WTC11 (cell line): ENCODE measurements at regions not wholly inside any gene's neighbourhood (a gene's known extent, or its start where the extent isn't known, plus 50 kb on each side); places are given as distances from the start of the nearest gene placed in this dataset.

Experiments
- ATAC-seq: fragments of 200-7000 bp; cut with Tn5 transposase; 2 replicates; pipeline ENCODE4 v1.10.0; 2021; ENCODE audit warnings: mild to moderate bottlenecking, moderate library complexity
- CTCF ChIA-PET: fragments of 300-600 bp; sonication (Branson Sonifier 250); formaldehyde crosslinking; loops from one replicate; lab custom pipeline; 2021; ENCODE audit warnings: antibody characterized with exemption; lab: Charles Lee
- POLR2A ChIA-PET: fragments of 350-600 bp; sonication (Branson Sonifier 250); formaldehyde crosslinking; loops from one replicate; lab custom pipeline; 2021; ENCODE audit warnings: antibody characterized with exemption; lab: Charles Lee
- DNase-seq: peaks from one replicate; pipeline ENCODE4 v3.0.0; 2021; ENCODE audit warnings: low spot score
- H3K27ac Mint-ChIP-seq: 2 replicates; pipeline ENCODE4 v1.8.0; 2021; ENCODE audit warnings: mixed read lengths
- H3K27me3 Mint-ChIP-seq: 2 replicates; pipeline ENCODE4 v1.8.0; 2021; ENCODE audit warnings: low read depth, mild to moderate bottlenecking, moderate library complexity, mixed read lengths
- H3K36me3 Mint-ChIP-seq: 2 replicates; pipeline ENCODE4 v1.8.0; 2021; ENCODE audit warnings: mixed read lengths
- H3K4me1 Mint-ChIP-seq: 2 replicates; pipeline ENCODE4 v1.8.0; 2022; ENCODE audit warnings: mixed read lengths
- H3K4me3 Mint-ChIP-seq: 2 replicates; pipeline ENCODE4 v1.8.0; 2021; ENCODE audit warnings: mild to moderate bottlenecking, moderate library complexity, mixed read lengths
- H3K9me3 Mint-ChIP-seq: 2 replicates; pipeline ENCODE4 v1.8.0; 2021; ENCODE audit warnings: mixed read lengths
- CREM ChIP-seq: sonication (generic); formaldehyde crosslinking; IDR thresholded peaks from 2 replicates; pipeline ENCODE4 v1.8.1; 2022; ENCODE audit warnings: mild to moderate bottlenecking, missing genetic modification reagents, moderate library complexity
- ELF4 ChIP-seq: sonication (generic); formaldehyde crosslinking; IDR thresholded peaks from 2 replicates; pipeline ENCODE4 v1.8.1; 2022; ENCODE audit warnings: low read depth, mild to moderate bottlenecking, moderate library complexity, missing genetic modification reagents
- IRF2 ChIP-seq: sonication (generic); formaldehyde crosslinking; IDR thresholded peaks from 2 replicates; pipeline ENCODE4 v1.8.0; 2022; ENCODE audit warnings: low read depth, missing genetic modification reagents, borderline replicate concordance
- JUN ChIP-seq: sonication (generic); formaldehyde crosslinking; IDR thresholded peaks from 2 replicates; pipeline ENCODE4 v1.8.0; 2023; ENCODE audit warnings: mild to moderate bottlenecking, missing genetic modification reagents
- NFATC4 ChIP-seq: fragments of 250-450 bp; sonication (Bioruptor Pico); IDR thresholded peaks from 2 replicates; pipeline ENCODE4 v1.9.0; 2021; ENCODE audit warnings: mild to moderate bottlenecking
- NFE2L1 ChIP-seq: sonication (generic); formaldehyde crosslinking; IDR thresholded peaks from 2 replicates; pipeline ENCODE4 v1.8.1; 2023; ENCODE audit warnings: missing genetic modification reagents
- PRRX2 ChIP-seq: fragments of 250-450 bp; sonication (Bioruptor Pico); IDR thresholded peaks from 2 replicates; pipeline ENCODE4 v1.8.0; 2021; ENCODE audit warnings: mild to moderate bottlenecking
- SMAD3 ChIP-seq: sonication (generic); formaldehyde crosslinking; IDR thresholded peaks from 2 replicates; pipeline ENCODE4 v1.8.0; 2022; ENCODE audit warnings: missing genetic modification reagents, mild to moderate bottlenecking, borderline replicate concordance
- SOX15 ChIP-seq: fragments of 250-450 bp; sonication (Bioruptor Pico); IDR thresholded peaks from 2 replicates; pipeline ENCODE4 v1.9.0; 2021; ENCODE audit warnings: mild to moderate bottlenecking
- TCF7 ChIP-seq: sonication (generic); formaldehyde crosslinking; IDR thresholded peaks from 2 replicates; pipeline ENCODE4 v1.8.0; 2022; ENCODE audit warnings: mild to moderate bottlenecking, low read depth, missing genetic modification reagents, moderate library complexity
- TEAD4 ChIP-seq: sonication (generic); formaldehyde crosslinking; IDR thresholded peaks from 2 replicates; pipeline ENCODE4 v1.8.0; 2022; ENCODE audit warnings: mild to moderate bottlenecking, missing genetic modification reagents
- ZNF219 ChIP-seq: sonication (generic); formaldehyde crosslinking; IDR thresholded peaks from 2 replicates; pipeline ENCODE4 v1.8.0; 2023; ENCODE audit warnings: missing genetic modification reagents, mild to moderate bottlenecking, borderline replicate concordance
- ZNF232 ChIP-seq: sonication (generic); formaldehyde crosslinking; IDR thresholded peaks from 2 replicates; pipeline ENCODE4 v1.8.0; 2022; ENCODE audit warnings: mild to moderate bottlenecking, missing genetic modification reagents
- ZNF317 ChIP-seq: sonication (generic); formaldehyde crosslinking; IDR thresholded peaks from 2 replicates; pipeline ENCODE4 v1.8.1; 2023; ENCODE audit warnings: low read depth, mild to moderate bottlenecking, moderate library complexity, missing genetic modification reagents, borderline replicate concordance
- ZNF425 ChIP-seq: fragments of 250-450 bp; sonication (Bioruptor Pico); conservative IDR thresholded peaks from 2 replicates; pipeline ENCODE4 v1.9.0; 2021; ENCODE audit warnings: mild to moderate bottlenecking
- ZNF671 ChIP-seq: fragments of 250-450 bp; sonication (Bioruptor Pico); IDR thresholded peaks from 2 replicates; pipeline ENCODE4 v1.8.0; 2021; ENCODE audit warnings: mild to moderate bottlenecking
- TF ChIP-seq, protein P1 (sequence below): fragments of 250-450 bp; sonication (Bioruptor Pico); IDR thresholded peaks from 2 replicates; pipeline ENCODE4 v1.9.0; 2021; ENCODE audit warnings: mild to moderate bottlenecking, borderline replicate concordance
- TF ChIP-seq, protein P2 (sequence below): sonication (generic); formaldehyde crosslinking; IDR thresholded peaks from 2 replicates; pipeline ENCODE4 v1.8.0; 2023; ENCODE audit warnings: missing genetic modification reagents
- TF ChIP-seq, protein P3 (sequence below): sonication (generic); formaldehyde crosslinking; IDR thresholded peaks from 2 replicates; pipeline ENCODE4 v1.8.1; 2022; ENCODE audit warnings: low read depth, missing genetic modification reagents, borderline replicate concordance
- TF ChIP-seq, protein P4 (sequence below): sonication (generic); formaldehyde crosslinking; IDR thresholded peaks from 2 replicates; pipeline ENCODE4 v1.8.1; 2022; ENCODE audit warnings: missing genetic modification reagents, borderline replicate concordance
- TF ChIP-seq, protein P5 (sequence below): sonication (generic); formaldehyde crosslinking; IDR thresholded peaks from 2 replicates; pipeline ENCODE4 v1.8.1; 2022; ENCODE audit warnings: low read depth, mild to moderate bottlenecking, moderate library complexity, missing genetic modification reagents, borderline replicate concordance

DNA sequence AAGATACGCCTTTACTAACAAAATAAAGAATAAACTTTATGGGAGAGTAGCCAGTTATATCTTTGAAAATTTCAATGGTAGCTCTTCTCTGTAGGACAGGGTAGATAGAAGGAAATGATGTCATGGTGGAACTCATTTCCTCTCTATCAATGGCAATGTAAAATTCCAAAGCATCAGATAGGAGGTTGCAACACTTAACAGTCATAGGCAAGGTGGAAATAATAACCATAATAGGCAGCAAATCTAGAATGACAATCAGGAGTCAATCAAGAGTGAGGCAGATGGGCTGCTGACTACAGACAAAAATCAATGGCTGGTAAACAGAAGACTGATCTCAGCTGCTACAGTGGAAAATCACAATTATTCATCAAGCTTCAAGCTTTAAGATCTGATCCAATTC lies 53.9 kb upstream of the TET2 start:
- DNase-seq: no peak
- peaks cover 14% of the 10 kb centered on the region for H3K4me1 Mint-ChIP-seq
- ChIA-PET POLR2A (no interaction called here), CTCF (no interaction called here)
- no peak overlapping the region for H3K27ac Mint-ChIP-seq
- no peak for ATAC-seq
- H3K27me3 Mint-ChIP-seq: no peaks in the 10 kb centered on the region
- H3K36me3 Mint-ChIP-seq: peaks cover 3% of the 10 kb centered on the region; the same call in 1 of the 2 replicates
- H3K9me3 Mint-ChIP-seq: peaks cover 26% of the 10 kb centered on the region
- no peak overlapping the region for H3K4me3 Mint-ChIP-seq
- TF ChIP-seq, protein P1, sequence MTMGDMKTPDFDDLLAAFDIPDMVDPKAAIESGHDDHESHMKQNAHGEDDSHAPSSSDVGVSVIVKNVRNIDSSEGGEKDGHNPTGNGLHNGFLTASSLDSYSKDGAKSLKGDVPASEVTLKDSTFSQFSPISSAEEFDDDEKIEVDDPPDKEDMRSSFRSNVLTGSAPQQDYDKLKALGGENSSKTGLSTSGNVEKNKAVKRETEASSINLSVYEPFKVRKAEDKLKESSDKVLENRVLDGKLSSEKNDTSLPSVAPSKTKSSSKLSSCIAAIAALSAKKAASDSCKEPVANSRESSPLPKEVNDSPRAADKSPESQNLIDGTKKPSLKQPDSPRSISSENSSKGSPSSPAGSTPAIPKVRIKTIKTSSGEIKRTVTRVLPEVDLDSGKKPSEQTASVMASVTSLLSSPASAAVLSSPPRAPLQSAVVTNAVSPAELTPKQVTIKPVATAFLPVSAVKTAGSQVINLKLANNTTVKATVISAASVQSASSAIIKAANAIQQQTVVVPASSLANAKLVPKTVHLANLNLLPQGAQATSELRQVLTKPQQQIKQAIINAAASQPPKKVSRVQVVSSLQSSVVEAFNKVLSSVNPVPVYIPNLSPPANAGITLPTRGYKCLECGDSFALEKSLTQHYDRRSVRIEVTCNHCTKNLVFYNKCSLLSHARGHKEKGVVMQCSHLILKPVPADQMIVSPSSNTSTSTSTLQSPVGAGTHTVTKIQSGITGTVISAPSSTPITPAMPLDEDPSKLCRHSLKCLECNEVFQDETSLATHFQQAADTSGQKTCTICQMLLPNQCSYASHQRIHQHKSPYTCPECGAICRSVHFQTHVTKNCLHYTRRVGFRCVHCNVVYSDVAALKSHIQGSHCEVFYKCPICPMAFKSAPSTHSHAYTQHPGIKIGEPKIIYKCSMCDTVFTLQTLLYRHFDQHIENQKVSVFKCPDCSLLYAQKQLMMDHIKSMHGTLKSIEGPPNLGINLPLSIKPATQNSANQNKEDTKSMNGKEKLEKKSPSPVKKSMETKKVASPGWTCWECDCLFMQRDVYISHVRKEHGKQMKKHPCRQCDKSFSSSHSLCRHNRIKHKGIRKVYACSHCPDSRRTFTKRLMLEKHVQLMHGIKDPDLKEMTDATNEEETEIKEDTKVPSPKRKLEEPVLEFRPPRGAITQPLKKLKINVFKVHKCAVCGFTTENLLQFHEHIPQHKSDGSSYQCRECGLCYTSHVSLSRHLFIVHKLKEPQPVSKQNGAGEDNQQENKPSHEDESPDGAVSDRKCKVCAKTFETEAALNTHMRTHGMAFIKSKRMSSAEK (CRISPR knock-in tag): no peak
- TF ChIP-seq ZNF317 (no peak), JUN (CRISPR knock-in tag) (no peak), ZNF219 (no peak), TEAD4 (no peak), ZNF425 (CRISPR knock-in tag) (no peak), SMAD3 (no peak), NFE2L1 (CRISPR knock-in tag) (no peak)
- TF ChIP-seq, protein P2, sequence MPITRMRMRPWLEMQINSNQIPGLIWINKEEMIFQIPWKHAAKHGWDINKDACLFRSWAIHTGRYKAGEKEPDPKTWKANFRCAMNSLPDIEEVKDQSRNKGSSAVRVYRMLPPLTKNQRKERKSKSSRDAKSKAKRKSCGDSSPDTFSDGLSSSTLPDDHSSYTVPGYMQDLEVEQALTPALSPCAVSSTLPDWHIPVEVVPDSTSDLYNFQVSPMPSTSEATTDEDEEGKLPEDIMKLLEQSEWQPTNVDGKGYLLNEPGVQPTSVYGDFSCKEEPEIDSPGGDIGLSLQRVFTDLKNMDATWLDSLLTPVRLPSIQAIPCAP (CRISPR knock-in tag): no peak
- TF ChIP-seq, protein P3, sequence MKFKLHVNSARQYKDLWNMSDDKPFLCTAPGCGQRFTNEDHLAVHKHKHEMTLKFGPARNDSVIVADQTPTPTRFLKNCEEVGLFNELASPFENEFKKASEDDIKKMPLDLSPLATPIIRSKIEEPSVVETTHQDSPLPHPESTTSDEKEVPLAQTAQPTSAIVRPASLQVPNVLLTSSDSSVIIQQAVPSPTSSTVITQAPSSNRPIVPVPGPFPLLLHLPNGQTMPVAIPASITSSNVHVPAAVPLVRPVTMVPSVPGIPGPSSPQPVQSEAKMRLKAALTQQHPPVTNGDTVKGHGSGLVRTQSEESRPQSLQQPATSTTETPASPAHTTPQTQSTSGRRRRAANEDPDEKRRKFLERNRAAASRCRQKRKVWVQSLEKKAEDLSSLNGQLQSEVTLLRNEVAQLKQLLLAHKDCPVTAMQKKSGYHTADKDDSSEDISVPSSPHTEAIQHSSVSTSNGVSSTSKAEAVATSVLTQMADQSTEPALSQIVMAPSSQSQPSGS: no peak
- TF ChIP-seq, protein P4, sequence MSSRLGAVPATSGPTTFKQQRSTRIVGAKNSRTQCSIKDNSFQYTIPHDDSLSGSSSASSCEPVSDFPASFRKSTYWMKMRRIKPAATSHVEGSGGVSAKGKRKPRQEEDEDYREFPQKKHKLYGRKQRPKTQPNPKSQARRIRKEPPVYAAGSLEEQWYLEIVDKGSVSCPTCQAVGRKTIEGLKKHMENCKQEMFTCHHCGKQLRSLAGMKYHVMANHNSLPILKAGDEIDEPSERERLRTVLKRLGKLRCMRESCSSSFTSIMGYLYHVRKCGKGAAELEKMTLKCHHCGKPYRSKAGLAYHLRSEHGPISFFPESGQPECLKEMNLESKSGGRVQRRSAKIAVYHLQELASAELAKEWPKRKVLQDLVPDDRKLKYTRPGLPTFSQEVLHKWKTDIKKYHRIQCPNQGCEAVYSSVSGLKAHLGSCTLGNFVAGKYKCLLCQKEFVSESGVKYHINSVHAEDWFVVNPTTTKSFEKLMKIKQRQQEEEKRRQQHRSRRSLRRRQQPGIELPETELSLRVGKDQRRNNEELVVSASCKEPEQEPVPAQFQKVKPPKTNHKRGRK (CRISPR knock-in tag): no peak

DNA sequence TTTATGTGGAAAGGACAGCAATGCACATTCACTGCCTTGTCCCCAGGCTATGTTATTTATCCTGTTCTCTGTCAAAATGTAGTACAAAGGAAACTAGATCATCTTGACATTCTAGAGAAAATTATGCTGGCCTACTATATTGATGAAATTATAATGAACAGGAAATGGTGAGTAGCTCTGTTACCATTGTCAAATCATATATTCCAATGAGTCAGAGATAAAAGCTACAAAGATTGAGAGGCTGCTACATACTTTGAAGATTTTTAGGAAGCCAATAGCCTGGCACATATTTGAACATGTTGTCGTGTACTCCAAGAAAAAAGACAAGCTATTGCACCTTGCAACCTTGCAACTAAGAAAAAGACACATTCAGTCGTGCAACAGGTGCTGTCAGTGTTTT lies 52.7 kb upstream of the TET2 start:
- Mint-ChIP-seq H3K27ac (no peak overlapping the region), H3K9me3 (peaks cover 33% of the 10 kb centered on the region), H3K27me3 (no peaks in the 10 kb centered on the region)
- DNase-seq: no peak
- TF ChIP-seq ZNF232 (CRISPR knock-in tag) (no peak), NFATC4 (no peak), PRRX2 (CRISPR knock-in tag) (no peak), ZNF671 (CRISPR knock-in tag) (no peak), IRF2 (CRISPR knock-in tag) (no peak), SOX15 (no peak), CREM (no peak), ELF4 (CRISPR knock-in tag) (no peak), TCF7 (CRISPR knock-in tag) (no peak)
- TF ChIP-seq, protein P5, sequence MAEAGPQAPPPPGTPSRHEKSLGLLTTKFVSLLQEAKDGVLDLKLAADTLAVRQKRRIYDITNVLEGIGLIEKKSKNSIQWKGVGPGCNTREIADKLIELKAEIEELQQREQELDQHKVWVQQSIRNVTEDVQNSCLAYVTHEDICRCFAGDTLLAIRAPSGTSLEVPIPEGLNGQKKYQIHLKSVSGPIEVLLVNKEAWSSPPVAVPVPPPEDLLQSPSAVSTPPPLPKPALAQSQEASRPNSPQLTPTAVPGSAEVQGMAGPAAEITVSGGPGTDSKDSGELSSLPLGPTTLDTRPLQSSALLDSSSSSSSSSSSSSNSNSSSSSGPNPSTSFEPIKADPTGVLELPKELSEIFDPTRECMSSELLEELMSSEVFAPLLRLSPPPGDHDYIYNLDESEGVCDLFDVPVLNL (CRISPR knock-in tag): no peak
- TF ChIP-seq, all 79 proteins: peak for 0
- peaks cover 3% of the 10 kb centered on the region; the same call in 1 of the 2 replicates for H3K36me3 Mint-ChIP-seq
- POLR2A ChIA-PET: no interaction called here
- CTCF ChIA-PET: no interaction called here
- H3K4me3 Mint-ChIP-seq: no peak overlapping the region
- peaks cover 4% of the 10 kb centered on the region for H3K4me1 Mint-ChIP-seq
- no peak for ATAC-seq
